GM23338 (cell line): ENCODE measurements at regions not wholly inside any gene's neighbourhood (a gene's known extent, or its start where the extent isn't known, plus 50 kb on each side); places are given as distances from the start of the nearest gene placed in this dataset.
A peak's percentile ranks its signal among the peaks of the same experiment; 100 is the strongest.

Experiments
- ATAC-seq: fragments of 200-7000 bp; cut with Tn5 transposase; 3 replicates; pipeline ENCODE4 v1.9.1; 2020
- DNase-seq: peaks from one replicate; pipeline ENCODE4 v3.0.0-alpha.2; 2015; ENCODE audit warnings: low spot score
- H2AFZ ChIP-seq: fragments of 200-600 bp; sonication (generic); 2 replicates; pipeline ENCODE4 v1.8.0; 2016; ENCODE audit warnings: antibody characterized with exemption, mild to moderate bottlenecking, moderate library complexity
- H3F3A ChIP-seq: fragments of 200-600 bp; sonication (generic); replicated peaks from 2 replicates; pipeline ENCODE4 v1.8.0; 2017; ENCODE audit warnings: antibody characterized with exemption, mixed run types, low read depth
- H3K27ac ChIP-seq: fragments of 200-600 bp; sonication (generic); 2 replicates; pipeline ENCODE4 v1.6.1; 2016; ENCODE audit warnings: low read depth
- H3K27me3 ChIP-seq: fragments of 200-600 bp; sonication (generic); 2 replicates; pipeline ENCODE4 v1.8.0; 2016; ENCODE audit warnings: mild to moderate bottlenecking, mixed run types, moderate library complexity; ENCODE audit not compliant: insufficient read depth
- H3K36me3 ChIP-seq: fragments of 200-600 bp; sonication (generic); 2 replicates; pipeline ENCODE4 v1.8.0; 2016; ENCODE audit warnings: mild to moderate bottlenecking; ENCODE audit not compliant: insufficient read depth
- H3K4me1 ChIP-seq: fragments of 200-600 bp; sonication (generic); 2 replicates; pipeline ENCODE4 v1.8.0; 2016; ENCODE audit warnings: mild to moderate bottlenecking, moderate library complexity; ENCODE audit not compliant: insufficient read depth
- H3K4me2 ChIP-seq: fragments of 200-600 bp; sonication (generic); 2 replicates; pipeline ENCODE4 v1.7.1; 2017; ENCODE audit warnings: mixed run types
- H3K4me3 ChIP-seq: fragments of 200-600 bp; sonication (generic); 2 replicates; pipeline ENCODE4 v1.6.1; 2016; ENCODE audit warnings: mixed run types
- H3K79me2 ChIP-seq: fragments of 200-600 bp; sonication (generic); replicated peaks from 2 replicates; pipeline ENCODE4 v1.8.0; 2017; ENCODE audit warnings: mild to moderate bottlenecking; ENCODE audit not compliant: insufficient read depth
- H3K9me2 ChIP-seq: fragments of 200-600 bp; sonication (generic); 2 replicates; pipeline ENCODE4 v1.8.0; 2017; ENCODE audit not compliant: insufficient read depth
- H4K20me1 ChIP-seq: fragments of 200-600 bp; sonication (generic); replicated peaks from 2 replicates; pipeline ENCODE4 v1.8.0; 2017; ENCODE audit warnings: mild to moderate bottlenecking; ENCODE audit not compliant: insufficient read depth
- H3K27ac Mint-ChIP-seq: 2 replicates; pipeline ENCODE4 v1.8.0; 2020; ENCODE audit warnings: inconsistent platforms, mild to moderate bottlenecking, moderate library complexity, mixed read lengths
- H3K27me3 Mint-ChIP-seq: 3 replicates; pipeline ENCODE4 v1.8.0; 2022; ENCODE audit warnings: low read depth, mild to moderate bottlenecking, moderate library complexity, mixed read lengths, inconsistent platforms; ENCODE audit not compliant: insufficient read depth, poor library complexity
- H3K36me3 Mint-ChIP-seq: 3 replicates; pipeline ENCODE4 v1.8.0; 2021; ENCODE audit warnings: low read depth, mild to moderate bottlenecking, inconsistent platforms, moderate library complexity, mixed read lengths
- H3K4me1 Mint-ChIP-seq: 3 replicates; pipeline ENCODE4 v1.8.0; 2020; ENCODE audit warnings: mild to moderate bottlenecking, inconsistent platforms, mixed read lengths
- H3K4me3 Mint-ChIP-seq: 3 replicates; pipeline ENCODE4 v1.8.0; 2021; ENCODE audit warnings: moderate library complexity, mild to moderate bottlenecking, inconsistent platforms, mixed read lengths
- H3K9me3 Mint-ChIP-seq: 3 replicates; pipeline ENCODE4 v1.8.0; 2020; ENCODE audit warnings: moderate library complexity, mild to moderate bottlenecking, inconsistent platforms, mixed read lengths
- CTCF ChIP-seq, 2 experiments: fragments of 200-600 bp in 1 of 2; sonication (generic) in 1 of 2; conservative IDR thresholded peaks; 2 replicates each; pipeline versions ENCODE4 v1.5.1 to v1.6.1; 2016 to 2017; ENCODE audit warnings: antibody characterized with exemption in 2 of 2, low read depth in 2 of 2, mild to moderate bottlenecking in 2 of 2, moderate library complexity in 1 of 2
- EZH2phosphoT487 ChIP-seq: fragments of 200-600 bp; sonication (generic); IDR thresholded peaks from one replicate; pipeline ENCODE4 v1.8.1; 2018; ENCODE audit warnings: antibody characterized with exemption; ENCODE audit not compliant: unreplicated experiment
- JUNB ChIP-seq: IDR thresholded peaks from one replicate; pipeline ENCODE4 v1.6.1; 2016; ENCODE audit warnings: antibody characterized with exemption; ENCODE audit not compliant: unreplicated experiment
- POLR2AphosphoS5 ChIP-seq: IDR thresholded peaks from 2 replicates; pipeline ENCODE4 v1.6.1; 2016; ENCODE audit warnings: antibody characterized with exemption, low read depth
- STAT1 ChIP-seq: IDR thresholded peaks from one replicate; pipeline ENCODE4 v1.6.1; 2016; ENCODE audit warnings: antibody characterized with exemption; ENCODE audit not compliant: unreplicated experiment
- ZNF114 ChIP-seq: fragments of 250-450 bp; sonication (Bioruptor Pico); IDR thresholded peaks from 2 replicates; pipeline ENCODE4 v1.5.0; 2020; ENCODE audit warnings: mild to moderate bottlenecking, moderate library complexity
- ZNF331 ChIP-seq: fragments of 250-450 bp; sonication (Bioruptor Pico); IDR thresholded peaks from 2 replicates; pipeline ENCODE4 v1.5.0; 2020; ENCODE audit warnings: low read depth, mild to moderate bottlenecking, moderate library complexity
- ZNF462 ChIP-seq: fragments of 250-450 bp; sonication (Bioruptor Pico); IDR thresholded peaks from 2 replicates; pipeline ENCODE4 v1.5.0; 2020; ENCODE audit warnings: mild to moderate bottlenecking, moderate library complexity

DNA sequence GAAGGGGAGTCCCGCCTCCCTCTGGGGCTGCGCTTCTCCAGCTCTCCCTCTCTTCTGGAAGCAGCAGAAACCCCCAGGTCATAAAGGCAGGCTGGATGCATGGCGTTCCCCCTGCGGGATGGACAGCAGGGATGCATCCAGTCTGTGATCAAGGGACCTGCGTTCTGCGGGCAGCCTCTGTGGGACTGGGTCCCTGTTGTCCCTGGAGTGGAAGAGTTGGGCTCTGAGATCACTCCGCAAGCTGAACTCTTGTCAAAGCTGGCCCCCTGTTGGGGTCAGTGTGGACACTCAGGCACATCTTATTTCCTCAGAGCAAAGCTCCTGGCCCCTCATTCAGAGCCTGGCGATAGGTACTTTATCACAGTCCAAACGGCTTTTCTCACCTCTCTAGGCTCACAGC lies 341.2 kb downstream of the PTPRU start:
- no peak overlapping the region for H3K4me2 ChIP-seq
- no peaks in the 10 kb centered on the region for H3K36me3 ChIP-seq
- no peaks in the 10 kb centered on the region for H3K9me2 ChIP-seq
- no peak overlapping the region for H3K4me3 ChIP-seq
- peak overlapping the region; percentile 69 for H2AFZ ChIP-seq
- Mint-ChIP-seq H3K27me3 (peaks cover 7% of the 10 kb centered on the region), H3K4me3 (no peak overlapping the region), H3K27ac (no peak overlapping the region), H3K36me3 (no peaks in the 10 kb centered on the region; the same call in 2 of the 3 replicates), H3K9me3 (no peaks in the 10 kb centered on the region), H3K4me1 (peaks cover 11% of the 10 kb centered on the region; the same call in 2 of the 3 replicates)
- TF ChIP-seq CTCF (conservative IDR thresholded peaks at IDR 0.05; ENCODE audit: low read depth in 2 of 2) (peak in 1 of 2 experiments; percentile 33; a peak in 1 of 4 replicates), EZH2phosphoT487 (no peak), STAT1 (no peak)
- DNase-seq (peak; percentile 47), ATAC-seq (peak; percentile 66)
- no peaks in the 10 kb centered on the region for H4K20me1 ChIP-seq
- H3K27me3 ChIP-seq: no peaks in the 10 kb centered on the region
- no peaks in the 10 kb centered on the region for H3F3A ChIP-seq
- no peaks in the 10 kb centered on the region for H3K4me1 ChIP-seq
- H3K79me2 ChIP-seq: no peaks in the 10 kb centered on the region
- no peak overlapping the region for H3K27ac ChIP-seq

GRCh38 chr1:29576510-29576909 lies 340.2 kb downstream of the PTPRU start:
- Mint-ChIP-seq H3K4me3 (no peak overlapping the region), H3K36me3 (no peaks in the 10 kb centered on the region), H3K9me3 (no peaks in the 10 kb centered on the region), H3K27me3 (peaks cover 7% of the 10 kb centered on the region), H3K4me1 (peaks cover 11% of the 10 kb centered on the region; the same call in 2 of the 3 replicates), H3K27ac (no peak overlapping the region)
- Histone ChIP-seq H3K79me2 (no peaks in the 10 kb centered on the region), H4K20me1 (no peaks in the 10 kb centered on the region), H3K4me1 (no peaks in the 10 kb centered on the region), H3K4me3 (no peak overlapping the region), H3K27me3 (no peaks in the 10 kb centered on the region), H2AFZ (no peak overlapping the region), H3K9me2 (no peaks in the 10 kb centered on the region), H3K36me3 (no peaks in the 10 kb centered on the region), H3K4me2 (no peak overlapping the region), H3F3A (no peaks in the 10 kb centered on the region), H3K27ac (no peak overlapping the region)
- no peak for ATAC-seq
- DNase-seq: no peak
- TF ChIP-seq JUNB: no peak
- no peak for TF ChIP-seq ZNF114 (CRISPR knock-in tag)
- TF ChIP-seq ZNF462 (CRISPR knock-in tag): no peak
- TF ChIP-seq ZNF331 (CRISPR knock-in tag): no peak
- no peak for TF ChIP-seq POLR2AphosphoS5
- TF ChIP-seq CTCF (conservative IDR thresholded peaks at IDR 0.05; ENCODE audit: low read depth in 2 of 2): no peak
